H54 (cell line): ENCODE measurements at regions not wholly inside any gene's neighbourhood (a gene's known extent, or its start where the extent isn't known, plus 50 kb on each side); places are given as distances from the start of the nearest gene placed in this dataset.
"Not testable (repeated sequence)": the region's sequence is repeated elsewhere in the genome, so short reads cannot be mapped to it uniquely, and the experiment has no call there.

Experiments used
- DNase-seq: peaks from one replicate; pipeline ENCODE4 v3.0.0; 2011; ENCODE audit warnings: low spot score, mixed read lengths; ENCODE audit not compliant: insufficient read length
- FAIRE-seq: peaks from 3 replicates; lab custom pipeline; 2011; peaks lifted over from hg19 to GRCh38; lab: Jason Lieb, UNC
- POLR2A ChIP-seq: IDR thresholded peaks from 2 replicates; pipeline ENCODE4 v1.6.1; 2011; ENCODE audit warnings: low read depth, mild to moderate bottlenecking, low read length

DNA sequence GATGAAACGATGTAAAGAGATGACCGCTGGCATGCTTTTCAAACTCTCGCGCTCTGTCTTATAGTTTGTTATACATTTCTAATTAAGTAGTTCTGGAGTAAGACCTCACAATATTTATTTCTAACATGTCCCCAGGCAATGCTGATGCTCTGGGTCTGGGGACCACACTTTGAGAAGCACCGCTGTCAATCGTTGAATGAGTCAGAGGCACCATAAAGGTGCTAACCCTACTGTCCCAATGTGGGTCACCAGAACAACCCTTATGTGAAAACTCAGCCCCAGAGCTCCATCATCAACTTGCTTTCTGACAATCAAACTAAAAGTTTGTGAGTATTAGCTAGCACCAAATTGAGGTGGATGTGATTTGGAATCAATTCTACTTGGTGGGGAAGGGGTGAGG lies 284.1 kb upstream of the PRKCQ start:
- DNase-seq, result no peak
- no peak for FAIRE-seq
- no peak for TF ChIP-seq POLR2A

DNA sequence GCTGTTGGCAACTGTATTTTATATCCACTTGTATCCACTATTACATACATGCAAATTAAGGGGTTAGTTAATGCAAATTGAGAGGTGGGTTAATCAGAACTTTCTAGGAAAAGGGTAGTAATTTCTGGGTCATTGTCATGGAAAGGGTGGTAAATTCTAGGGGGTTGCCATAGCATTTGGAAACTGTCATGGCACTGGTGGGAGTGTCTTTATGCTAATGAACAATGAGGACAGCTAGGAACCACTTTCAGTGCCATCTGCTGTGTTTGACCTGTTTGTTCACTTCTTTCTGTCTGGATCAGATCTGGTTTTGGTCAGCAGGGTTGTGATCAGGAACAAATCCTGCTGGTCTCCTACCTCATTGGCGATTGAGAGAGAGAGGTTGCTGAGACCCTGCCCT lies 283.3 kb upstream of the PRKCQ start:
- TF ChIP-seq POLR2A, result no peak
- no peak for FAIRE-seq
- no peak for DNase-seq

DNA sequence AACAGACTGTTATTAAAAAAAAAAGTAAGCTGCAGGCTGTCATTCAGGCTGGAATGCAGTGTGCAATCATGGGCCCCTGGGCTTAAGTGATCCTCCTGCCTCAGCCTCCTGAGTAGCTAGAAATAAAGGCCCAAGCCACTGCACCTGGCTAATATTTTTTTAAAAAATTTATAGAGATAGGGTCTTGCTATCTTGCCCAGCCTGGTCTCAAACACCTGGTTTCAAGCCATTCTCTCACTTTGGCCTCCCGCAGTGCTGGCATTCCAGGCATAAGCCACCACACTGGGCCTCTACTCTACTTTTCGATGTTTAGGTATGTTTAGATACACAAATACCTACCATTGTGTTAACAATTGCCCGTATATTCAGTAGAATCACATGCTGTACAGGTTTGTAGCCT lies 270.4 kb upstream of the PRKCQ start:
- DNase-seq, result no peak
- FAIRE-seq, result no peak
- TF ChIP-seq POLR2A, result no peak

DNA sequence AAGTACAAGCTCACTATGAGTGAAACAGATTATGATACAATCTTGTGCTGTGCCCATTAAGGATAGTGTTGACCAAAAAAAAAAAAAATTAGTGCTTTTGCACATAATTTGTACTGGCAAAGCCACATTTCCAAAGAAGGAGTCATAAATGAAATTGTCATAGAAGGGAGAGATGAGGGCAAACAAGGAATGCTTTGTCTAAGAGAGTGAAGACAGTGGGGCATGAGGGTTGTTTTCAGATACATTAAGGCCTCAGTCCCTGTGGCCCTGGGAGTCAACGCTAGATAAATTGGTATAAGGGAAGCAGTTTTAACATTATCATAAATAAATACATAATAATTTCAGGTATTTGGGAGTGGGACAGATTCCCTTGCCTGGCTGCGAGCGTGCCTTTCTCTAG lies 267.5 kb upstream of the PRKCQ start:
- TF ChIP-seq POLR2A, result no peak
- DNase-seq (no peak), FAIRE-seq (no peak)

DNA sequence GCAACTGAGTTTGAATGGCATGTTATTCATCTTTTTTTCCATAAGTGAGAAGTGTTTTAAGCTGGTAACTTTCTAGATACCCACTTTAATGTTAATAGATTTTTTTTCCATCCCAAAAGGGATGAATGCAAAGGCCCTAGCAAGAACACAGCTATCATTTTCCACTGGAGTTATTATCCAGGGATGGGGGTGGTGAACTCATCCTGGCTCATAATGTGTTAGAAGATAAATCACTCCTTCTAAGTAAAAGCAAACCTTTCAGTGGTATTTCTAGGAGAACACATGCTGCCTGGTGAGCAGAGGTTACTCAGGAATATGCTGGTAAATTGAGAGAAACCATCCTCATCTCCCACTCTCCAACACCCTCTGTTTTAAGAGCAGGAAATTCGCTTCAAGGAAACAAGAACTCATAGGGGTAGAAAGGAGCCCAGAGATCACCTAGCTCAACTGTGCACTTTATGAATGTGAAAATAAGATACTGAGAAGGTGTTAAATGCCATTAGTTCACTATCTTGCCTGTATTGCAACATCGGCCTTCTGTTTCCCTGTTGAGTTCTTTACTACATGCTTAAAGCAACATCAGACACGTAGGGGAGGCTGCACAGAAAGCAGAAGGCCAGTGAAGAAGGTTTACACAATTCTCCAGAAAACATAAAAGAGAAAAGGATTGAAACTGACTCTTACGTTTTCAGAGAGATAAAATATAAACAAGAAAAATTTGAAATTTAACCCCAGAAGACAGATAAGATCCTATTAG lies 264.0 kb upstream of the PRKCQ start:
- FAIRE-seq (no peak), DNase-seq (no peak)

DNA sequence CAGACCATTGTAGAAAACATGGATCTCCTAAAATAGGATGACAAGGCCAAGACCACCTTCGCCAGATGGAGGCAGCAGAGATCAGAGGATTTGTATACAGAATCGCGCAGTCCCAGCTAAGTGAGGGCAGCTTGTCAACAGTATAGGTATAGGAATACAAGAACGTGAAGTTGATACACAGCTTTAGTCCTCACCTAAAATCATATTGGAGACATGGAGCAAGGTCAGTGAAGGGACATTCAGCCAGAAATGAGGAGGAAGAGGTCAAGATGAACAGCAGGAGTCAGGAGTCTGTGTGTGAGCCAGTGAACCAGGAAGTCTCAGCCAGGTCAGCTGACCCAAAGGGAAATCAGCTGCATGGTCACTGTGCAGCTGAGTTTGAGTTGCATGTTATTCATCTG lies 263.4 kb upstream of the PRKCQ start:
- no peak for FAIRE-seq

More for the DNA sequence above, 264.0 kb upstream of the PRKCQ start:
- no peak for TF ChIP-seq POLR2A

DNA sequence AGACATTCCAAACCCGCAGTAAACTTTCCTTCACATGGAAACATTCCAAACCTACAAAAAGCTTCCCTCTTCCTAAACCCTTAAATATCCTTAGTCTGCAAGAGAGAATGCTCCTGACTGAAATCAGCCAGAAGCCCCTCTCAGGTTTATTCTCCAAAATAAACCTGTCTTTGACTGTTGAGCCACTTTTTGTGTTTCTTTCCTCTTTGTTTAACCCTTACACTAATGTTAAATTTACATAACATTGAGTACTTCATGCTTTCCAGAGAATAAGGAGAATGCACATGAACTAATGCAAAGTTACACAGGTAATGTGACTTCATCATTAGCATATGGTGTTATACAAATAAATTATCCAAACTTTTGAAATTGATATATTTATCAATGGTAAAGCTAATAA lies 262.6 kb upstream of the PRKCQ start:
- no peak for FAIRE-seq
- DNase-seq, result no peak
- TF ChIP-seq POLR2A, result no peak

More for the DNA sequence above, 263.4 kb upstream of the PRKCQ start:
- no peak for DNase-seq
- no peak for TF ChIP-seq POLR2A

DNA sequence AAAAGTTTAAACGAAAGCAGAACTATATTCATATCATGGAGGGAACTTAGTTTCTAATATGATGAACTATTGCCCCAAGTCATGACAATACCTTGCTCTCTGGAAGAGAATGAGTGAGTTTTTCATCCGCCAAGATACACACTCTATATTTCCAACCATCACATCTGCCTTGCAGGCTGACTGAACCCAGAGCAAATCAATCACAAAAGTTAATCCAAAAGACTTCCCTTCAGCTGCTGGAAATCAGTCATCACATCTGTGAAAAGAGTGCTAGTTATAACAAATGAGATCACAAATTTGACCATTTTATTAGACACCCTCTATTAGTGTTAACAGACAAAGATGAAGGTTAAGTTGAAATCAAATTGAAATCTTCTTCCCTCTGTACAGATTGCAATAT lies 261.7 kb upstream of the PRKCQ start:
- DNase-seq, result no peak
- no peak for TF ChIP-seq POLR2A
- FAIRE-seq, result no peak

DNA sequence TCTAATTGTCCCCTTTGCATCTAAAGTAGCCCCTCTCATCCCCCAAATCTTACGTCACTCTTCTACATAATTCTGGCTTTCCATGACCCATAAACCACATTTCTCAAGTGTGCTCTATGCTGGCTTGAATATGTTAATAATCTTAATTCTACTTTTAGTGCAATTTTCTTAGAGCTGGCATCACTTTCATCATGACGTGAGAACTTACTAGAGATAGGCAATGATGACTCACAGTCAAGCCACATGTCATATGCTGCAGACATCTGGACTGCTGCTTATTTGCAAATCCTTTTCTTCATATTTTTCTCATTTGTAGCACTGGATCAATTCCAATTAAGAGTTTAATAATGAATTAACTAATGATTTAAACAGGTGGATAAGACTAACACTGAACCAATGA lies 260.7 kb upstream of the PRKCQ start:
- TF ChIP-seq POLR2A, result no peak
- FAIRE-seq, result no peak
- no peak for DNase-seq

DNA sequence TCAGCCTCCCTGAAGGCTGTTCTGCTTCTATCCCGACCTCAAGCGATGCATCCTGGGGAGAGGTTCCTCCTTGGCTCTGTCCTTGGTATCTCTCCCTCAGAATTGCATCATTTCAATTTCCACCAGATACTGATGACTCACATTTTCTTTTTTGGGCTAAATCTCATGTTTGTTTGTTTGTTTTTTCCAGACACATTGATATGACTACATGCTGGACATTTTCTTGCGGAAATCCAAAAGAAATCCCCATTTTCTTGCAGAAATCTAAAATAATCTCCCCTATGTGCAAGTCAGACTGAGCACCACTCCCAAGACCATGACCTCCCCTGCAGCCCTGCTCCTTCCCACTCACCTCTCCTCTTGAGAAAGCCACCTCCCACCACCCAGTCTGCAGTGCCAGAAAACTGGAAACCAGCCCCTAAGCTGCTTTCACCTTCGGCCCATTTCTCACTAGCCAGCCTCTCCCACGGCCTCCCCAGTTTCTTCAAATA lies 260.2 kb upstream of the PRKCQ start:
- no peak for TF ChIP-seq POLR2A
- DNase-seq (no peak), FAIRE-seq (no peak)

DNA sequence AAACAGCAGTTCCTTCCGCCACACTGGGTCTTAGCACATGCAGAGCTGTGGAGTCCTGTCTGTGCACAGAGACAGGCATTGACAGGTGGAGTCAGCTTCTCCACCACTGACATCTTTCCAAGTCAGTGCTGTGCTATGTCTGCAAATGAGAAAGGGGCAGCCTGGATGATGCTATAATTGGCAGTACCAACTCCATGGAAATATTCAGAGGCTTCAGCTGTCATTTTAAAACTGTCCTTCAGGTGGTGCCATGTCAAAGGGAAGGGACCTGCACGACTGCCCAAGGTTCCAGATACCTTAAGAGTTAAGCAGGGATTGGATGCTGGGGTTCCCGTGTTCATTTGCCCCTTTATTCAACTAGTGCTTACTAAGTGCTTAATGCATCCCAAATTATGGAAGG lies 258.0 kb upstream of the PRKCQ start:
- FAIRE-seq (no peak), DNase-seq (no peak)
- no peak for TF ChIP-seq POLR2A

DNA sequence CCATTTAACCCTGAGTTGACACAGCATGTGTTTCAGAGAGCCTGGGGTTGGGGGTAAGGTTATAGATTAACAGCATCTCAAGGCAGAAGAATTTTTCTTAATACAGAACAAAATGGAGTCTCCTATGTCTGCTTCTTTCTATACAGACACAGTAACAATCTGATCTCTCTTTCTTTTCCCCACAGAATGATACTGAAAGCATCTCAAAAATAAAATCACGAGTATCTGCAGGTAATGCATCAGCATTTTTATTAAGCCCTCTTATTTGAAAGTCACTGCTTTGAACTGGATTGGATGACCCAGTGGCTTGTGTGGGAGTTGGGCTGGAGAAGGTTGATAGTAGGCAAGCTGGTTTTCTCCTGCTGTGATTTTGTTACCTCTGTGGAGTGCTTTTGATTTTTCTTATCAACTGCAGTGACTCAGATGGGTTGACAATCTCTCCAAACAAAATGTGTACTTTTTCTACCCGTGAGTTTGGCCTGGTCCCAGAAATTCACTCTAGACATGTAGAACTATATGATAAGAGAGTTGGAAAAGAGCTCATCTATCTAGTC lies 253.5 kb upstream of the PRKCQ start:
- DNase-seq, result no peak
- TF ChIP-seq POLR2A, result no peak
- no peak for FAIRE-seq

DNA sequence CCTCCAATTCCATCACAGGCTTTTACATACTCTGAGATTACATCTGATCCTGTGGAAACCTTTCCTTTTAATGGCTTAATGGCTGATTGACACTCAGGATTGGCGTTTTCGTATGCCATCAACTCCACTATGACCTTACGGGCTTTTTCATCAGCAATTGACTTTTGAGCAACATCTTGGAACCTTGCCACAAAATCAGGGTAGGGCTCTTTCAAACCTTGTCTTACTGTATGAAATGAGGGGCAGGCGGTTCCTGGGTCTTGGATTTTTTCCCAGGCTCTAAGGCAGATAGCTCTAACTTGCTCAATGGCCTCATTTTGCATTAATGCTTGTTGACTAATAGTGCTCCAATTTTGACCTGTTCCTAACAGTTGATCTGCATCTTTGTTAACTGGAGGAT lies 250.9 kb upstream of the PRKCQ start:
- not testable (repeated sequence) for FAIRE-seq, DNase-seq

DNA sequence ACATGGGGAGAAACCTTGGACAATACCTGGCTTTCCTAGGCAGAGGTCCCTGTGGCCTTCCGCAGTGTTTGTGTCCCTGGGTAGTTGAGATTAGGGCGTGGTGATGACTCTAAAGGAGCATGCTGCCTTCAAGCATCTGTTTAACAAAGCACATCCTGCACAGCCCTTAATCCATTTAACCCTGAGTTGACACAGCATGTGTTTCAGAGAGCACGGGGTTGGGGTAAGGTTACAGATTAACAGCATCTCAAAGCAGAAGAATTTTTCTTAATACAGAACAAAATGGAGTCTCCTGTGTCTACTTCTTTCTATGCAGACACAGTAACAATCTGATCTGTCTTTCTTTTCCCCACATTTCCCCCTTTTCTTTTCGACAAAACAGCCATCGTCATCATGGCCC lies 244.7 kb upstream of the PRKCQ start:
- not testable (repeated sequence) for DNase-seq, FAIRE-seq

DNA sequence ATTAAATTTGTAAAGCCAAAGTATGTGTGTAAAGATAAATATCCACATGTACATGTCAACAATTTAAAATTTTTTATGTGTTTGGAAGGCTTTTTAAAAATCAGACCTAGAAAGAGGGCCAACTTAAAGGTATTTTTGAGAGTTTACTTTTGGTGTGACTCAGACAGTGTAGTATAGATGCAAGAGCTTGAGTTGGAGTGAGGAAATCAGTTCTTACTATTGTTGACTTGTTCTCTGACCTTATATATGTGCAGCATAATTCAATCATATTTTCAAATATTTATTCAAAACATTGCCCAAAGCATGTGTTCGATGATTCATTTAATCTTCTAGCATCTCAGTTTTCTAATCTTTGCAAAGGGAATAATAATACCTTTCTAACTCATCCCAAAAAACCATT lies 243.7 kb upstream of the PRKCQ start:
- no peak for FAIRE-seq

More for the DNA sequence above, 243.7 kb upstream of the PRKCQ start:
- TF ChIP-seq POLR2A, result no peak
- no peak for DNase-seq
